Adrenal gland (tissue), 5 donors: ENCODE measurements at regions not wholly inside any gene's neighbourhood (a gene's known extent, or its start where the extent isn't known, plus 50 kb on each side); places are given as distances from the start of the nearest gene placed in this dataset.

Experiments
- POLR2A ChIP-seq, 2 donors: fragments of 450-650 bp; IDR thresholded peaks; one replicate each; pipeline ENCODE4 v1.6.1; 2017; ENCODE audit warnings: antibody characterized with exemption in 2 of 2, mild to moderate bottlenecking in 2 of 2, moderate library complexity in 1 of 2
- TF ChIP-seq, protein P1 (sequence below), 6 experiments: fragments of 450-650 bp in 4 of 6; fragments of 200-600 bp in 2 of 6; sonication (generic) in 1 of 6; IDR thresholded peaks; 1 replicate in 5 of 6; 2 replicates in 1 of 6; pipeline versions ENCODE4 v1.5.1 to v1.8.0; 2016 to 2021; ENCODE audit warnings: antibody characterized with exemption in 6 of 6, mild to moderate bottlenecking in 2 of 6, moderate library complexity in 1 of 6
- donor health status: DM: no; HTN: no; CAD: no.

DNA sequence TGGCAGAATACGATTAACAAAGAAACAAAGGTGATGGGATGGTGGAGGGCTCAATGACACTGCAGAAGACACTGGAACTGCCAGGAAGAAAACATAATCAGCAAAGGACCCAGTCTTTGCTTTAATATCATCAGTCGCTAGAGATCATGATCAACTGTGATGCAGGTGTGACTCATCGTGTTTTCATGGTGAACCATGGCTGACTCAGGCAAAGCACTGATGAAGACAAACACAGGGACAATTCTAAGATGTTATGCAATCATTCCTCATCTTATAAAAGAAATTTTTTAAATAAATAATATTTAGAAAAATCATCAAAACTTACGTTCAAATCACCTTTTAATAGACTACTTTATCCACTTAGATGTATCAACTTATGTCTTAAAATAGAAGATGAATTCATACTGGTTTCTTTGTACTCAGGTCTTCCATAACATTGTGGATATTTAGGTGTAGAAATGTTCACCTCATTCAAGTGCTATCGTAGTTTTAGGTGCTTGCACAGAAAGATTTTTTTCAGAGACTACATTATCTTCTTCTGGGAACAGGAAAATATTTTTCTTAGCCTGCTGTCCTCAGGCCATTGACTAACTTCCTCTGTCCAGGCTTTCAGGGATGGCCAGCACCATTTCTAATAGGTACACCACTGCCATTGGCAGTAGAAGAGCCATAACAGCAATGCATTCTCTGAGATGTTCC lies 673.4 kb upstream of the MEF2C start:
- TF ChIP-seq, protein P1, sequence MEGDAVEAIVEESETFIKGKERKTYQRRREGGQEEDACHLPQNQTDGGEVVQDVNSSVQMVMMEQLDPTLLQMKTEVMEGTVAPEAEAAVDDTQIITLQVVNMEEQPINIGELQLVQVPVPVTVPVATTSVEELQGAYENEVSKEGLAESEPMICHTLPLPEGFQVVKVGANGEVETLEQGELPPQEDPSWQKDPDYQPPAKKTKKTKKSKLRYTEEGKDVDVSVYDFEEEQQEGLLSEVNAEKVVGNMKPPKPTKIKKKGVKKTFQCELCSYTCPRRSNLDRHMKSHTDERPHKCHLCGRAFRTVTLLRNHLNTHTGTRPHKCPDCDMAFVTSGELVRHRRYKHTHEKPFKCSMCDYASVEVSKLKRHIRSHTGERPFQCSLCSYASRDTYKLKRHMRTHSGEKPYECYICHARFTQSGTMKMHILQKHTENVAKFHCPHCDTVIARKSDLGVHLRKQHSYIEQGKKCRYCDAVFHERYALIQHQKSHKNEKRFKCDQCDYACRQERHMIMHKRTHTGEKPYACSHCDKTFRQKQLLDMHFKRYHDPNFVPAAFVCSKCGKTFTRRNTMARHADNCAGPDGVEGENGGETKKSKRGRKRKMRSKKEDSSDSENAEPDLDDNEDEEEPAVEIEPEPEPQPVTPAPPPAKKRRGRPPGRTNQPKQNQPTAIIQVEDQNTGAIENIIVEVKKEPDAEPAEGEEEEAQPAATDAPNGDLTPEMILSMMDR (IDR thresholded peaks at IDR 0.05) = no peak
- no peak for TF ChIP-seq POLR2A (IDR thresholded peaks at IDR 0.05)
